Posterior vena cava (tissue), 2 donors: ENCODE measurements at regions not wholly inside any gene's neighbourhood (a gene's known extent, or its start where the extent isn't known, plus 50 kb on each side); places are given as distances from the start of the nearest gene placed in this dataset.
"Not testable (repeated sequence)": the region's sequence is repeated elsewhere in the genome, so short reads cannot be mapped to it uniquely, and the experiment has no call there.

ENCODE experiments used
- DNase-seq: peaks from one replicate; pipeline ENCODE4 v3.0.0-alpha.2; 2020; ENCODE audit warnings: low spot score
- intact Hi-C, 2 donors: fragments of 100-400 bp; cut with DNase I; formaldehyde crosslinking; loops; one replicate each; pipeline versions ENCODE4 v1.14.1 to v1.14.2; 2022 to 2023
- donor health status: DM: yes; HTN: yes; CAD: no.
- donor health status: DM: yes; HTN: yes; CAD: no.

DNA sequence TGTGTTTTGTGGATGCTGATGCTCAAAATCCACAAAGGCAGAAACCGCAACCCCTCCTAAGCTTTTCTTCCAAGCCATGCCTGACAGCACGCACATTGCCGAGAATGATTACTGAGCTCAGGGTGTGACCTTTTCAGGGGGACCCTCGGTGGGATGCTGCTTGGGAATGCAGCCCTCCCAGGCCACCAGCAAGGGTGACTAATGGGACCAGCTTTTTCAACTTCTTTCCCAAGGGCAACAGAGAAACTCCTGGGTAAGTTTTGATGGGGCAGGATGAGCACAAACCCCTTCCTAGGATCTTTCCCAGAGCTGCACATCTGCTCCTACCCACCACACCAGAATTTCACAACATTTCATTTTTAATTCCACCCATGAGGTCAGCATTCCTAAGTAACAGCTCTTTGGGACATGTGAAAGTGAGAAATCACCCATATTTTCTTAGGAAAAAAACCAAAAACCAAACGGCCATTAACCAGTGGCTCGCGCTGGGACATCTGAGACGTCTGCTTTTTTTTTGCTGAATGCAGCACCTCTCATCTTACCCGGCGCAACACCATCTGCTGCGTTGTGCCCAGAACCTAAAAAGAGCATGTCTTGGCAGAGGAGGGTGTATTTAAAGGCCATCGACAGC, 119.0 kb downstream of the ARL4C start:
- intact Hi-C loops: no loop called here
- DNase-seq: no peak

DNA sequence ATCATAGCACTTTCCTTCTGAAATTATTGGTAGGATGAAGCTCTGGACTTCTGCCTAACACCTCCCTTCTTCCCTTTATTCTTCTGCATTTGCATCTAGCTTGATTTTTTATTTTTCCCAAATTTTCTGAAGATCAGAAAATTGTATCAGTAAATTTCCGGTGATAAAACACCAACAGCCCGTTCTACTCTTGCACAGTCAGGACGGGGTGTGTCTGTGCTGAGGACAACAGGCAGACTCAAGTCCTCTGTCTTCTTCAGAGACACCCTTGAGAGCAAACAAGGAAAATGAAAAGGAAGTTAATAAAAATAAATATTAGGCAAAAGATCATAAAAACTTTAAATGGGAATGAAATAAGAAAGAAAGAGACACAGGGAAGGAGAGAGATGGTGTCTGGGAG, 120.7 kb downstream of the ARL4C start:
- no peak for DNase-seq
- intact Hi-C loops: no loop called here

DNA sequence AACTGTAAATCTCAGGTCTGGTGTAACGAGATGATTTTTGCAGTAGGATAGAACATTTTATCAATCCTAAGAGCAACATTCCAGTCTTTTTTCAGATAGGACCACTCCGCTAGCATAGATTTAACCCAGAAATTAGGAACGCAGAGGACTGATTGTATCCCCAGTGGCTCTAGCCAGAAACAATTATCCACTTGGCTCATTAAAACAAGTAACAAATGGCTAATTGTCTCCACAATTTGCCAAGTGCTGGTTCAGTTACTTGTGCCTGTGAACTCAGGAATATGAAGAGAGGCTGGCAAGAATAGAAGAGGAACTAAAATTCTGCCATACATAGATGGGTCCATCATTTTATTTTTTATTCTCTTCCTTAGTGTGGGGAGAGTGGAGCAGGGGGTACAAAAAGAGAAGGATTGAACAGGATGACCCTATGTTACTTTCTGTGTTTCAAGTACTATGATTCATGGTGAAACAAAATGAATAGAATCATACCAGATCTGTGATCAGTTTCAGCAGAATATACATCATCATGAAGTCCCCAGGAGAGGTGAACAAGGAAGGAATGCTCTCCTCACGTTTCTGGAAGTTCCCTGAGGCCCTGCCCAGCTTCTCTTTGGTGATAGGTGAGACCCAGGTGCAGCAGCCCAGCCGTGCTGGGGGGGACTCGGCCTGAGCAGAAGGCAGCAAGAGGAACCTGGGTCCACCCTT, 121.6 kb downstream of the ARL4C start:
- DNase-seq: no peak
- intact Hi-C loops: no loop called here

DNA sequence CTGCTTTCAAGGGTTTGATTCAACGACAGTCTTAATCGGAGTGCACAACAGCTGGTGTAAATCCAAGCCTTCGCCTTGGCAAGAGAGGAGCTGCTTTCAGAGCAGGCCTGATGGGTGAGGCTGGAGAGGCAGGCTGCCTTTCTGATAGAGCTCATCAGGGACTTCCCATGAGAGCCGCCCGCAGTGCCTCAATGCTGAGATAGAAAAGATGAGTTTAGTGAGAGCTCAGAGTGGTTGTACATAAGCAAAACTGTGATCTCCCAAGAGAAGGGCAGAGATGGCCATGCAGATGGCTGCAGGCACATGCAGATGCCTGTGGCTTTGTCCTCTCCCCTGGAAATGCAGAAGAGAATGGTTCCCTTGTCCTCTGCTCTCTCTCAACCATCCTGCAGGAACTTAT, 122.1 kb downstream of the ARL4C start:
- intact Hi-C loops: no loop called here
- no peak for DNase-seq

DNA sequence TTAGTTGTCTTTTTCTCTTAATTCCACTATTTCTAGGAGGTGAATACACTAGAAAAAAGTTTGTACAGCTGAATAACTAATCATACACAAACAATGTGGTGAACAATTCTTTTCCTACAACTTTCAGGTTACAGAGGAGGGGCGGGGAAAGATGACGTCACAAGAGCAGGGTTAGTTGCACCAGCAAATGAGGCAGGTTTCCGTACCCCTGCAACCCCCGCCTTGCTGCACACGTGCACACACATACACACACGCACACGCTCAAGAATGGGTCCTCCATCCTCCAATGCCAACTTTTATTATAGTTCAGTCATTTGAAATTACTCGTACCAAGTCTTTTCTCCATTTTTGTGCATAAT, 122.8 kb downstream of the ARL4C start:
- intact Hi-C loops: no loop called here
- DNase-seq: no peak

DNA sequence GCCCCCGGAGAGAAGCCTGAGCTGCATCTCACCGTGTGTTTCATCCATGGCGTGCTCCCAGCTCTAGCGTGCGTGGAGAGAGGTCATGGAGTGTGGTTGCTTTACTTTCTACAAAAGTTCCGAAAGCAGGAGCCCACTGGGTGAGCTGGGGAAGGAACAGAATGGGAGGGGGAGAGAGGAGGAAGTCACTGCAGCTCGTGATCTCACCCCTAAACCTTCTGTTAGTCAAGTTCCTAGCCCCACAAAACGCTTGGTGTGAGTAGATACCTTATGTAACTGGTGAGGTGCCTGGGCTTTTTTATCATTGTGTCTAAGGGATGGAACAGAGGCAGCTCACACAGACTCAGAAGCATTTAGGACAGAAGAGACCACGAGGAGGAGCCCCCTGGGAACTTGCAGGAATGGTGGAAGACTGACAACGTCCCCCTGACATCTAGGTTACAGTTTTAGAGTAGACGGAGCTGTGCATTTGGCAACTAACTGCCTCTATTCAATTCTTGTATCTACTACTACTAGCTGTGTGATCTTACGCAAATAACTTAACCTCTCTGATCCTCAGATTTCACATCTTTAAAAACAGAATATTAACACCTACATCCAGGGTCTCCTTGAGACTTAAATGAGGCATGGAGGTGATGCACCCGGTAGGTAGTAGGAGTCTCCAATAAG, 123.3 kb downstream of the ARL4C start:
- DNase-seq: no peak
- intact Hi-C loops: no loop called here

DNA sequence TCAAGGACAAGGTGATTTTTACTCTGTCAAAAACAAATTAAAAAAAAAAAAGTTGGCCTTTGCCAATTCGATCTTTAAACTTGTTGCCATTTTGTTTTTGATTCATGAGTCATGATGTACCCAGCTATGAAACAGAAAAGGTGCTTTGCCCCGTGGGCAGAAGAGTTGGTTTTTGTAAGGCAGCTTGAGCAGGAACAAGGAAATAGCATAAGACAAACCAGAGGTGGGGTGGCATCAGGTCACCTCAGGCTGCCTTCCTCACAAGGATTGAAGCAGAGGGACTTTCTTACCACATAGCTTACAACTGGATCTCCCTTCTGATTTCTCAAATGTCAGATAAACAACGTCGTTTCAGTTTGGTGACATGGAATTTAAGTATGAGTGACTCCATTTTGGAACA, 123.8 kb downstream of the ARL4C start:
- no peak for DNase-seq
- intact Hi-C loops: no loop called here

DNA sequence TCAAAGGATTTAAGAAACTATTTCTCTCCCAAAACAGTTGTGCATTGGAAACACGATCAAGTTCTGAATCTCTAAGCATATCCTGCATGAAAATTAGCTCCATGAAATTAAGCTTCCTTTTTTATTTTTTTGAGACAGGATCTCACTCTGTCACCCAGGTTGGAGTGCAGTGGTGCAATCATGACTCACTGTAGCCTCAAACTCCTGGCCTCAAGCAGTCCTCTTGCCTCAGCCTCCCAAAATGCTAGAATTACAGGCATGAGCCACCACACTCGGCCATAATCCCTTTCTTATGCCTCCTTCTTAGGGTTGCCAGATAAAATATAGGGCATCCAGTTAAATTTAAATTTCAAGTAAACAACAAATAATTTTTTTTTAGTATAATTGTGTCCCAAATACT, 124.4 kb downstream of the ARL4C start:
- intact Hi-C loops: no loop called here
- DNase-seq: no peak

DNA sequence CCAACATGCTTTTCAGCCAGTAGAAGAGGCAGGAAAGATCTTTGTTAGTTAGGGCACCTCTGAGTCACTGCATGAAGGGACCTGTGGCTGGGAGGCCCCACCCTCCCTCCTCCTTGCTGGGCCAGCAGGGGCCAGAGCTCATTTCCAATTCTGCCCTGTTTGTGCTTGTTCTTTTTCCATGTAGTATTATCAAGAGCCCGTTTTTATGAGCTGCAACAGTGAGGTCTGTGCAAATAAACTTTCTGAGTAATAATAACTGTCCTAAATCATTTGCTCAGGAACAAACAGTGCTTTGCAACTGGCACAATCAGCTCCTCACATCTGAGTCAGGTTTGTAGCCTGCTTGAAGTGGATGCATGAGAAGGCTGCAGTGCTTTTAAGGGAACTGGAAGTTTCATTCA, 128.0 kb downstream of the ARL4C start:
- intact Hi-C loops: no loop called here
- no peak for DNase-seq

DNA sequence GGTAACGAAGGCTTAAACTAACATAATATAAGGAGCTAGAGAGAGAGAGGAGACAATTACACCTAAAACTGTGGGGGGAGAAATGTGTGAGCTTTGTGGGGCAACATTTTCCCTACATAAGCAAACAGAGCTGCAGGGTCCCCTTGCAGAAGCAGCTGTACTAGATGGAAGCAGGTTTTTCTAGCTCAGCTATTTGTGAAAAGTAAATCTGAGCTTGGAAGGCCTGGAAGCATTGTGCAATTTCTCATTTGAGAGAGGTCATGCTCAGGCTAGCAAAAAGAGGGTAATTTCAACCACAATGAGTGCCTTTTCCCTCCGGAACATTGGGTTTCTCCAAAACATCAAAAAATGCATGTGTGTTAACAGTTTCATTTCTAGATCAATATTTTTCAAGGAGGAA, 130.0 kb downstream of the ARL4C start:
- intact Hi-C loops: no loop called here
- DNase-seq: no peak

DNA sequence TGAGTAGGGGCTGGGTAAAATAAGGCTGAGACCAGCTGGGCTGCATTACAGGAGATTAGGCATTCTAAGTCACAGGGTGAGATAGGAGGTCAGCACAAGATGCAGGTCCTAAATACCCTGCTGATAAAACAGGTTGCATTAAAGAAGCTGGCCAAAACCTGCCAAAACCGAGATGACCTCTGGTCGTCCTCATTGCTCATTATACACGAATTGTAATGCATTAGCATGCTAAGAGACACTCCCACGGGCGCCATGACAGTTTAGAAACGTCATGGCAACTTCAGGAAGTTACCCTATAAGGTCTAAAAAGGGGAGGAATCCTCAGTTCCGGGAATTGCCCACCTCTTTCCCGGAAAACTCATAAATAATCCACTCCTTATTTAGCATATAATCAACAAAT, 132.2 kb downstream of the ARL4C start:
- DNase-seq: no peak
- intact Hi-C loops: no loop called here

DNA sequence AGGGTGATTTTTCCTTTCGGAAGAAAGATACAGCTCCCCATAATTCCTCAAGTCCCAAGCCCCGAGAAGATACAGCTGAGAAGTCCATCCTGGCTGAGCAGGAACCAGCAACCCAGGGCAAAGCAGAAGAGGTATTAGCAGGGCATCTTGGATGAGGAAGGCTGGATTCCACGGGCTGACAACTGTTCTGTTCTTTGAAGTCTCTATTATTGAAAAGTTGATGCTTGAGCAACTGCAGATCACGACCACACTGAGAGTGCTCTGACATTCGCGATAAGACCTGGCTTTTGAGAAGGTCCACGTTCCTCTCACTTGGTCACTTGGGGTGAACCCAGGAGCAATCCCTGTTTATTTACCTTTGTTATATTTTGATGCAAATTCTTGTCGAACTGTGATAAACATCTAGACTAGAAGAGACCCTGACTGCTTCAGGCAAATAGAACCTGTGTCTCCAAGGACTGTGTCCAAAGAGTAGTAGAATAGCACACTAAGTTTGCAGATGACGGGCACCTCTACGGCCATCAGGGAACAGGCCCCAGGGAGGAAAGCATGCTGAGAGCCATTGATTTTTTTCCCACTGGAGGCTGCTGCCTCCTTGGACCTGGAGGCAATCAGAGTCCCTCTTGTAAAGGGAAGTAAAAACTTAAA, 133.1 kb downstream of the ARL4C start:
- intact Hi-C loops: no loop called here
- DNase-seq: no peak

DNA sequence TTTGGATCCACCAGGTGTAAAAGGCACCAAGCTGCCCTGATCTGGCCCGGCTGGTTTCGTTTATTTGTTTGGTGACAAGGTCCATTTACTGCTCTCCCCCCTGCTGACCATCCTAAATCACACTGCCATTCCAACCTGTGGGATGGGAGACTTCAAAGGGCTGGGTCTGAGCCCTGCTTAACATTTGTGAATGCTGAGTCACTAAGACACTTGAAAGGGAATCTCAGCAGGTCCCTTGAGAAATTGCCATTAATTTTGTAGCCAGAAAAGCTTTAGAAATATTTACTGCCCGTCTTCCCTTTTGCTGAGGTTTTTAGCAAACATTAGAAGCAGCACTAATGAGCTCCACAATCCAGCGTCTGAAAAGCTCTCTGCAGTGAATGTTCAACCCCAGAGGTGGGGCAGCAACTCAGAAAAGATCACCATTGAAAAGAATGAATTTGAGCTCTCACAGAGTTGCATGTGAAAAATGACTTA, 133.8 kb downstream of the ARL4C start:
- no peak for DNase-seq
- intact Hi-C loops: no loop called here

DNA sequence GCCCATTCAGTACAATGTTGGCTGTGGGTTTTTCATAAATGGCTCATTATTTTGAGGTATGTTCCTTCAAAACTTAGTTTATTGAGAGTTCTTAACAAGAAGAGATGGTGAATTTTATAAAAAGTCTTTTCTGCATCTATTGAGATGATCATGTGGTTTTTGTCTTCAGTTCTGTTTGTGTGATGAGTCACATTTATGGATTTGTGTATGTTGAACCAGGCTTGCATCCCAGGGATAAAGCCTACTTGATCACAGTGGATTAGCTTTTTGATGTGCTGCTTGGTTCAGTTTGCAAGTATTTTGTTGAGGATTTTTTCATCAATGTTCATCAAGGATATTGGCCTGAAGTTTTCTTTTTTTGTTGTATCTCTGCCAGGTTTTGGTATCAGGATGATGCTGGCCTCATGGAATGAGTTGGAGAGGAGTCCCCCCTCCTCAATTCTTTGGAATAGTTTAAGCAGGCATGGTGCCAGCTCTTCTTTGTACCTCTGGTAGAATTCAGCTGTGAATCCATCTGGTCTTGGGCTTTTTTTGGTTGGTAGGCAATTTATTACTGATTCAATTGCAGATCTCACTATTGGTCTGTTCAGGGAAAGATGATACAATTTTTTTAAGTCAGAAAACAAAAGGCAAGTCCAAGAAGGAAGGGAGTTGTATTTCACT, 136.4 kb downstream of the ARL4C start:
- DNase-seq, intact Hi-C loops: not testable (repeated sequence)

DNA sequence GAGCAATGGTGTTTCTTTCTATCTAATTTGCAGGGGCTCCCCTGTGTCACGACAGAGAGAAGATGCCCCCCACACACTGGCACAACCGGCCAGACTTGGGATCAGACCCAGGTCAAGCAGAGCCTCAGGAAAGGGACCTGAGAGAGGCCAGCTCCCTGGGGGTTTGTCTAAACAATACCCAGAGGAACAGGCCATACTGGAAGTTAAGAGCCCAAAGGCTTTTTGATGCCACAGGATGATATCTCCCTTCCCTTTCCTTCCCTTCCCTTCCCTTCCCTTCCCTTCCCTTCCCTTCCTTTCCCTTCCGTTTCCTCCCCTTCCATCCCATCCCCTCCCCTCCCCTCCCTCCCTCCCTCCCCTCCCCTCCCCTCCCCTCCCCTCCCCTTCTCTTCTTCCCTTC, 139.2 kb downstream of the ARL4C start:
- DNase-seq: no peak
- intact Hi-C loops: no loop called here

DNA sequence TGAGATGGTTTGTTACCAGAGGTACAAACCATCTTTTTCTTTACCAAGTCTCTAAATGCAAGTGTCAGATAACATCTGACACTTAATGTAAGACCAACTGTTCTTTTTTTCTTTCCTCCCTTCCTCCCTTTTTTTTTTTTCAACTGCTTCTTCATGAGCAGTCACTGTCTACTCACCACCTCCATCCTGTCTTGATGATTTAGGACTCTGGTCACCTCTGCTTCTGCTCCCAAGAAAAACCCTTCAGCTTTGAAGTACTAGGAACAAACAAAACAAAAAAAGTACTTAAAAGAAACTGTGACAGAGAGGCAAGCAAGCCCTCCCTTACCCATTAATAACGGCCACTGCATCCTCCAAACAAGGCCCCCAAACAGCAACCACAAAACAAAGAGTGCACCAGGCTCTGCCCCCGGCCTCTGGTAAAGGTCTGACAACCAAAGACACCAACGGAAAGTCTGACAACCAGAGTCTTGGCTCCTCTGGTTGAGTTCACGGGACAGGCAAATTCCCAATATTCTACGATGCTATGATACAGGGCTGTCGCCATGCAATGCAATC, 141.0 kb downstream of the ARL4C start:
- no peak for DNase-seq
- intact Hi-C loops: no loop called here

DNA sequence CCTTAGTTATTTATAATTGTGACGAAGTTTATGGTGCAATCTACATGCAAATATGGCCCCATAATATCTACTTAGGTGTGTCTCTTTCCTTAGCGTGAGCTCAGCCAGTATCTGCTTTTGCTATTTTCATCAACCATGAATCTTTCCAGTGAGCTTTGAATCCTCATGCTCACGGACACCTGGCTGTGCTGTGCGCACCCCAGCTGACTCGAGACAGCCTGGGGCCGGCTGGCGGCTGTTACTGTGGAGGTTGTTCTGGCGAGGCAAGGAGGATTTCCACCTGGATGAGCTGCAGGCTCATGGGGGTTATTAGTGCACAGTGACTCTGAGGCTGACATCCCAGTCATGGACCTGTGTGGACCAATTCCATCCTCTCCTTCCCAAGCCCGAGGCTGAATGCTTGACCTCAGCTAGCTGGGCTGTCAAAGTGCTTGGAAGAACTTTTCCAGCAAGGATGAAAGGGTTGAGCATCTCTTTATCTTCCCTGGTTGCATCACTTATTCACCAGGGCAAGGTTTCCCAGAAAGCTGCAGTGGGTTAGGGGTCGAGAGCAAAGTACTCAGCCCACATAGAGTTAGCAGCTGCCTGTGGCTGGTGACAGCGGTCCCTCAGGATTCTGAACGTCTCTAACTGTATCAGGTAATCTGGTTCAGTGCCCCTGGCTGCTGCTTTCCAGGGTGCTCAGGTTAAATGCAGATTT, 141.7 kb downstream of the ARL4C start:
- no peak for DNase-seq
- intact Hi-C loops: no loop called here

DNA sequence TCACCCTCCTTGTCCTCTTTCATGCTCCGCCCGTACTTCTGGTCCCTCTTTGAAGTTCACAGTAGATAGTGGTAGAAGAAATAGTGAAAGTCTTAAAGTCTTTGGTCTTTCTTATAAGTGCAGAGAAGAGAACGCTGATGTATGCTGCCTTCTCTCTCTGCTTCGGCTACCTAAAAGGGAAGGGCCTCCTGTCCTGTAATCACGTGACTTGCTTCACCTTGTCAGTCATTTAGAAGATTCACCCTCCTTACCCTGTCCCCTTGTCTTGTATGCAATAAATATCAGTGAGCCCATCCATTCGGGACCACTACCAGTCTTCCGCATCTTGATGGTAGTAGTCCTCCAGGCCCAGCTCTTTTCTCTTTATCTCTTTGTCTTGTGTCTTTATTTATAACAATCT, 144.6 kb downstream of the ARL4C start:
- intact Hi-C loops: no loop called here
- no peak for DNase-seq

DNA sequence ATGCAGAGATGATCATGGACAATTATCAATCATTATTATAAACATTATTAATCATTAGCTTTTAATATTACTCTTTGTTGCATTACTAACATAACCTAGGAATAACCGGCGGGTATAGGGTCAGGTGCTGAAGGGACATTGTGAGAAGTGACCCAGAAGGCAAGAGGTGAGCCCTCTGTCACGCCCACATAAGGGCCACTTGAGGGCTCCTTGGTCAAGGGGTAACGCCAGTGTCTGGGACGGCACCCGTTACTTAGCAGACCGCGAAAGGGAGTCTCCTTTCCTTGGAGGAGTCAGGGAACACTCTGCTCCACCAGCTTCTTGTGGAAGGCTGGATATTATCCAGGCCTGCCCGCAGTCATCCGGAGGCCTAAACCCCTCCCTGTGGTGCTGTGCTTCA, 145.0 kb downstream of the ARL4C start:
- intact Hi-C loops: not testable (repeated sequence)

More for the DNA sequence above, 145.0 kb downstream of the ARL4C start:
- not testable (repeated sequence) for DNase-seq
